Liver (tissue), 8 donors: ENCODE measurements at regions not wholly inside any gene's neighbourhood (a gene's known extent, or its start where the extent isn't known, plus 50 kb on each side); places are given as distances from the start of the nearest gene placed in this dataset.

Experiments used
- DNase-seq: peaks from one replicate; pipeline ENCODE4 v3.0.0-alpha.2; 2017; ENCODE audit warnings: low spot score
- H3K27ac ChIP-seq, 2 donors: one replicate each; pipeline ENCODE4 v1.7.0; 2013; ENCODE audit warnings: inconsistent platforms in 2 of 2, low read length in 2 of 2, control low read depth in 1 of 2, low read depth in 1 of 2, mild to moderate bottlenecking in 1 of 2
- H3K27me3 ChIP-seq, 4 donors: one replicate each; pipeline versions ENCODE4 v1.6.1 to v1.7.0; 2013; ENCODE audit warnings: low read length in 3 of 4, inconsistent platforms in 1 of 4, mild to moderate bottlenecking in 1 of 4, moderate library complexity in 1 of 4; ENCODE audit not compliant: control insufficient read depth in 4 of 4, insufficient read depth in 4 of 4
- H3K36me3 ChIP-seq, 4 donors: one replicate each; pipeline versions ENCODE4 v1.6.1 to v1.7.0; 2013; ENCODE audit warnings: low read length in 3 of 4, mild to moderate bottlenecking in 3 of 4, low read depth in 1 of 4, moderate library complexity in 1 of 4; ENCODE audit not compliant: control insufficient read depth in 4 of 4, insufficient read depth in 3 of 4
- H3K4me1 ChIP-seq, 4 donors: one replicate each; pipeline versions ENCODE4 v1.6.1 to v1.7.0; 2013; ENCODE audit warnings: low read length in 3 of 4, mild to moderate bottlenecking in 3 of 4, moderate library complexity in 1 of 4; ENCODE audit not compliant: control insufficient read depth in 4 of 4, insufficient read depth in 4 of 4
- H3K4me3 ChIP-seq, 3 donors: one replicate each; pipeline versions ENCODE4 v1.6.1 to v1.7.0; 2013; ENCODE audit warnings: low read length in 3 of 3, control low read depth in 1 of 3, low read depth in 1 of 3, mild to moderate bottlenecking in 1 of 3
- H3K9ac ChIP-seq, 2 donors: one replicate each; pipeline ENCODE4 v1.7.0; 2013; ENCODE audit warnings: low read length in 2 of 2, mild to moderate bottlenecking in 2 of 2, moderate library complexity in 2 of 2, control low read depth in 1 of 2, low read depth in 1 of 2
- H3K9me3 ChIP-seq, 4 donors: one replicate each; pipeline versions ENCODE4 v1.6.1 to v1.7.0; 2013; ENCODE audit warnings: low read length in 3 of 4; ENCODE audit not compliant: control insufficient read depth in 4 of 4
- ATF3 ChIP-seq: IDR thresholded peaks from 2 replicates; pipeline ENCODE4 v1.6.1; 2016; ENCODE audit warnings: antibody characterized with exemption
- EGR1 ChIP-seq, 2 donors: IDR thresholded peaks; 2 replicates each; pipeline ENCODE4 v1.6.1; 2016 to 2018; ENCODE audit warnings: antibody characterized with exemption in 2 of 2, low read depth in 2 of 2
- FOXA1 ChIP-seq: IDR thresholded peaks from 2 replicates; pipeline ENCODE4 v1.6.1; 2016; ENCODE audit warnings: antibody characterized with exemption
- FOXA2 ChIP-seq: IDR thresholded peaks from 2 replicates; pipeline ENCODE4 v1.6.1; 2016; ENCODE audit warnings: antibody characterized with exemption
- GABPA ChIP-seq, 2 donors: IDR thresholded peaks in 1 of 2; conservative IDR thresholded peaks in 1 of 2; 2 replicates each; pipeline ENCODE4 v1.6.1; 2016; ENCODE audit warnings: antibody characterized with exemption in 2 of 2, mild to moderate bottlenecking in 1 of 2, moderate library complexity in 1 of 2
- HNF4A ChIP-seq, 2 donors: conservative IDR thresholded peaks; 2 replicates each; pipeline ENCODE4 v1.6.1; 2016; ENCODE audit warnings: antibody characterized with exemption in 2 of 2, mild to moderate bottlenecking in 2 of 2
- HNF4G ChIP-seq: IDR thresholded peaks from 2 replicates; pipeline ENCODE4 v1.6.1; 2016; ENCODE audit warnings: antibody characterized with exemption
- JUND ChIP-seq, 2 donors: IDR thresholded peaks; 2 replicates each; pipeline ENCODE4 v1.6.1; 2016; ENCODE audit warnings: antibody characterized with exemption in 2 of 2
- MAX ChIP-seq: IDR thresholded peaks from 2 replicates; pipeline ENCODE4 v1.6.1; 2016; ENCODE audit warnings: antibody characterized with exemption
- NR2F2 ChIP-seq: IDR thresholded peaks from 2 replicates; pipeline ENCODE4 v1.6.1; 2016; ENCODE audit warnings: antibody characterized with exemption
- RAD21 ChIP-seq, 2 donors: IDR thresholded peaks; 2 replicates each; pipeline ENCODE4 v1.6.1; 2016; ENCODE audit warnings: antibody characterized with exemption in 2 of 2, mild to moderate bottlenecking in 2 of 2
- REST ChIP-seq: IDR thresholded peaks from 2 replicates; pipeline ENCODE4 v1.6.1; 2016; ENCODE audit warnings: antibody characterized with exemption, mild to moderate bottlenecking
- RXRA ChIP-seq, 2 donors: IDR thresholded peaks; 2 replicates each; pipeline ENCODE4 v1.6.1; 2017 to 2018; ENCODE audit warnings: antibody characterized with exemption in 2 of 2, mild to moderate bottlenecking in 1 of 2
- SP1 ChIP-seq: IDR thresholded peaks from 2 replicates; pipeline ENCODE4 v1.6.1; 2018; ENCODE audit warnings: antibody characterized with exemption, mild to moderate bottlenecking
- TAF1 ChIP-seq: conservative IDR thresholded peaks from 2 replicates; pipeline ENCODE4 v1.6.1; 2016; ENCODE audit warnings: antibody characterized with exemption, mild to moderate bottlenecking
- YY1 ChIP-seq: IDR thresholded peaks from 2 replicates; pipeline ENCODE4 v1.6.1; 2016; ENCODE audit warnings: antibody characterized with exemption, mild to moderate bottlenecking
- ZBTB33 ChIP-seq: IDR thresholded peaks from 2 replicates; pipeline ENCODE4 v1.6.1; 2016; ENCODE audit warnings: antibody characterized with exemption
- WGBS: extraction: QIAGEN DNeasy Blood & Tissue Kit; methylation state at CpG from one replicate; pipeline ENCODE4 v1.1.7; 2013; 5-methylcytosine and 5-hydroxymethylcytosine counted together
- TF ChIP-seq, protein P1 (sequence below): fragments of 150-350 bp; IDR thresholded peaks from 2 replicates; pipeline ENCODE4 v1.5.1; 2017; ENCODE audit warnings: improper control_type of control experiment, low read depth, low read length; ENCODE audit not compliant: missing input control
- donor health status: healthy.
- donor health status: healthy.
- donor health status: healthy.
- donor health status: healthy.
- donor health status: healthy.

- Histone ChIP-seq H3K4me1 (no peaks in the 10 kb centered on the region), H3K9ac (no peak overlapping the region), H3K9me3 (peaks cover 0 to 9% (median 2%) of the 10 kb centered on the region in 4 donors), H3K27ac (no peak overlapping the region), H3K4me3 (no peak overlapping the region), H3K36me3 (no peaks in the 10 kb centered on the region), H3K27me3 (no peaks in the 10 kb centered on the region)
- 88% methylated on average over 1 of the region's 1 CpG for WGBS
- TF ChIP-seq FOXA2 = no peak
- TF ChIP-seq ZBTB33 = no peak
- DNase-seq = no peak
Measured at GRCh38 chr11:23317816-23318215, 457.5 kb upstream of the CCDC179 start.

GRCh38 chr11:23318670-23319069 lies 458.4 kb upstream of the CCDC179 start:
- Histone ChIP-seq H3K9ac (no peak overlapping the region), H3K4me1 (no peaks in the 10 kb centered on the region), H3K27ac (no peak overlapping the region), H3K9me3 (peaks cover 0 to 9% (median 2%) of the 10 kb centered on the region in 4 donors), H3K4me3 (no peak overlapping the region), H3K36me3 (no peaks in the 10 kb centered on the region), H3K27me3 (no peaks in the 10 kb centered on the region)
- TF ChIP-seq TAF1 (no peak), HNF4A (conservative IDR thresholded peaks at IDR 0.05) (no peak), HNF4G (no peak), YY1 (no peak), ATF3 (no peak), EGR1 (IDR thresholded peaks at IDR 0.05; ENCODE audit: low read depth in 2 of 2) (no peak)
- TF ChIP-seq, protein P1, sequence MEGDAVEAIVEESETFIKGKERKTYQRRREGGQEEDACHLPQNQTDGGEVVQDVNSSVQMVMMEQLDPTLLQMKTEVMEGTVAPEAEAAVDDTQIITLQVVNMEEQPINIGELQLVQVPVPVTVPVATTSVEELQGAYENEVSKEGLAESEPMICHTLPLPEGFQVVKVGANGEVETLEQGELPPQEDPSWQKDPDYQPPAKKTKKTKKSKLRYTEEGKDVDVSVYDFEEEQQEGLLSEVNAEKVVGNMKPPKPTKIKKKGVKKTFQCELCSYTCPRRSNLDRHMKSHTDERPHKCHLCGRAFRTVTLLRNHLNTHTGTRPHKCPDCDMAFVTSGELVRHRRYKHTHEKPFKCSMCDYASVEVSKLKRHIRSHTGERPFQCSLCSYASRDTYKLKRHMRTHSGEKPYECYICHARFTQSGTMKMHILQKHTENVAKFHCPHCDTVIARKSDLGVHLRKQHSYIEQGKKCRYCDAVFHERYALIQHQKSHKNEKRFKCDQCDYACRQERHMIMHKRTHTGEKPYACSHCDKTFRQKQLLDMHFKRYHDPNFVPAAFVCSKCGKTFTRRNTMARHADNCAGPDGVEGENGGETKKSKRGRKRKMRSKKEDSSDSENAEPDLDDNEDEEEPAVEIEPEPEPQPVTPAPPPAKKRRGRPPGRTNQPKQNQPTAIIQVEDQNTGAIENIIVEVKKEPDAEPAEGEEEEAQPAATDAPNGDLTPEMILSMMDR = no peak
- WGBS = 76% methylated on average over 1 of the region's 1 CpG
- DNase-seq = no peak

DNA sequence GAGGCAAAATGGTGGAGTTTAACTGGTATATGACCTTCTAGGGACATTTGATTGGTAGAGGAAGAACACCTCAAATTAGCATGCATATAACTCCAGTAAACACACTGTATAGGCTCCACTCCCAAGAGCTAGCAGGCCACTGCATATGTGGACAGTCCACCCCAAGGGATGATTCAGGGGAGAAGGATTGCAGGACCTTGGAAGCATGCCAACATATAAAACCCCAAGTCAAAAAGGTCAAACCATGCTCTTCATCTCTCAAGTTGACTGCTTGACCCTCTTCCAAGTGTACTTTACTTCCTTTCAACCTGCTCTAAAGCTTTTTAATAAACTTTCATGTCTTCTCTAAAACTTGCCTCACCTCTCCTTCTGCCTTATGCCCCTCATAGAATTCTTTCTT lies 459.9 kb upstream of the CCDC179 start:
- H3K27me3 ChIP-seq = no peaks in the 10 kb centered on the region
- no peaks in the 10 kb centered on the region for H3K4me1 ChIP-seq
- peaks cover 0 to 9% (median 2%) of the 10 kb centered on the region in 4 donors for H3K9me3 ChIP-seq
- H3K36me3 ChIP-seq = no peaks in the 10 kb centered on the region
- H3K4me3 ChIP-seq = no peak overlapping the region
- no peak for DNase-seq
- no peak for TF ChIP-seq REST
- TF ChIP-seq NR2F2 = no peak
- no peak for TF ChIP-seq YY1
- TF ChIP-seq EGR1 (IDR thresholded peaks at IDR 0.05; ENCODE audit: low read depth in 2 of 2) = no peak
- no peak for TF ChIP-seq RXRA (IDR thresholded peaks at IDR 0.05)
- TF ChIP-seq MAX = no peak
- no peak for TF ChIP-seq ATF3
- no peak for TF ChIP-seq RAD21 (IDR thresholded peaks at IDR 0.05)
- TF ChIP-seq TAF1 = no peak
- TF ChIP-seq, protein P1 = no peak
- TF ChIP-seq HNF4G = no peak
- TF ChIP-seq FOXA1 = no peak
- no peak for TF ChIP-seq JUND (IDR thresholded peaks at IDR 0.05)
- TF ChIP-seq HNF4A (conservative IDR thresholded peaks at IDR 0.05) = no peak
- TF ChIP-seq GABPA (IDR thresholded peaks at IDR 0.05 in 1 of 2, conservative IDR thresholded peaks at IDR 0.05 in 1 of 2) = no peak
- no peak for TF ChIP-seq SP1
- no peak overlapping the region for H3K9ac ChIP-seq
- no peak overlapping the region for H3K27ac ChIP-seq
